Right lobe of liver (tissue), 4 donors: ENCODE measurements at regions not wholly inside any gene's neighbourhood (a gene's known extent, or its start where the extent isn't known, plus 50 kb on each side); places are given as distances from the start of the nearest gene placed in this dataset.

Experiments used
- POLR2A ChIP-seq: fragments of 450-650 bp; IDR thresholded peaks from one replicate; pipeline ENCODE4 v1.6.1; 2017; ENCODE audit warnings: antibody characterized with exemption, mild to moderate bottlenecking
- TF ChIP-seq, protein P1 (sequence below), 4 donors: fragments of 200-600 bp in 3 of 4; fragments of 450-650 bp in 1 of 4; IDR thresholded peaks; one replicate each; pipeline versions ENCODE4 v1.5.1 to v1.8.0; 2016 to 2022; ENCODE audit warnings: antibody characterized with exemption in 4 of 4, mild to moderate bottlenecking in 2 of 4
- donor health status: DM: no; HTN: no; CAD: no.
- donor health status: DM: no; HTN: no; CAD: no.
- donor health status: DM: no; HTN: yes; CAD: no.

DNA sequence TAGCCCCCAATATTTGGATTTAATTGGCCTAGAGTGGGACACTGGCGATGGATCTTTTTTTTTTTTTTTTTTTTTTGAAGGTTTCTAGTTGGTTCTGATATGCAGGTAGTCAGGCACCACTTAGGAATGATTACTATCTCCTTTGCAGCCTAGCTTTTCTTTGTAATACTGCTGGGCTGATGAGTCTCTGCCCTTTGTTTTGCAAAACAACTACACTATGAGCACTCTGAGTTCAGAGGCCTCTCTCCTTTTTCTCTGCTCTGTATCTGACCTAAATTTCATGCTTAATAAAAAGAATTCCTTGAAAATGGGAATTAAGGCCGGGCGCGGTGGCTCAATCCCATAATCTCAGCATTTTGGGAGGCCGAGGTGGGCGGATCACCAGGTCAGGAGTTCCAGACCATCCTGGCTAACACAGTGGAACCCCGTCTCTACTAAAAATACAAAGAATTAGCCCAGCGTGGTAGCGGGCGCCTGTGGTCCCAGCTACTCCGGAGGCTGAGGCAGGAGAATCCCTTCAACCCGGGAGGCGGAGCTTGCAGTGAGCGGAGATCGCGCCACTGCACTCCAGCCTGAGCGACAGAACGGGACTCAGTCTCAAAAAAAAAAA is 1312.3 kb downstream of the FAM181B start:
- TF ChIP-seq, protein P1, sequence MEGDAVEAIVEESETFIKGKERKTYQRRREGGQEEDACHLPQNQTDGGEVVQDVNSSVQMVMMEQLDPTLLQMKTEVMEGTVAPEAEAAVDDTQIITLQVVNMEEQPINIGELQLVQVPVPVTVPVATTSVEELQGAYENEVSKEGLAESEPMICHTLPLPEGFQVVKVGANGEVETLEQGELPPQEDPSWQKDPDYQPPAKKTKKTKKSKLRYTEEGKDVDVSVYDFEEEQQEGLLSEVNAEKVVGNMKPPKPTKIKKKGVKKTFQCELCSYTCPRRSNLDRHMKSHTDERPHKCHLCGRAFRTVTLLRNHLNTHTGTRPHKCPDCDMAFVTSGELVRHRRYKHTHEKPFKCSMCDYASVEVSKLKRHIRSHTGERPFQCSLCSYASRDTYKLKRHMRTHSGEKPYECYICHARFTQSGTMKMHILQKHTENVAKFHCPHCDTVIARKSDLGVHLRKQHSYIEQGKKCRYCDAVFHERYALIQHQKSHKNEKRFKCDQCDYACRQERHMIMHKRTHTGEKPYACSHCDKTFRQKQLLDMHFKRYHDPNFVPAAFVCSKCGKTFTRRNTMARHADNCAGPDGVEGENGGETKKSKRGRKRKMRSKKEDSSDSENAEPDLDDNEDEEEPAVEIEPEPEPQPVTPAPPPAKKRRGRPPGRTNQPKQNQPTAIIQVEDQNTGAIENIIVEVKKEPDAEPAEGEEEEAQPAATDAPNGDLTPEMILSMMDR (IDR thresholded peaks at IDR 0.05): no peak
- no peak for TF ChIP-seq POLR2A
